ENCODE measurements at regions not wholly inside any gene's neighbourhood (a gene's known extent, or its start where the extent isn't known, plus 50 kb on each side); places are given as distances from the start of the nearest gene placed in this dataset.

GRCh38 chr6:44661221-44662008, 273.9 kb downstream of the CDC5L start:
- DNase-seq (ENCODE audit: low read depth): no peak

GRCh38 chr6:44662461-44663121, 275.1 kb downstream of the CDC5L start:
- DNase-seq (ENCODE audit: low read depth): no peak

GRCh38 chr6:44663860-44664634, 276.5 kb downstream of the CDC5L start:
- DNase-seq (ENCODE audit: low read depth): no peak

GRCh38 chr6:44664716-44665115, 277.2 kb downstream of the CDC5L start:
- DNase-seq (ENCODE audit: low read depth): no peak

GRCh38 chr6:44665143-44665542, 277.6 kb downstream of the CDC5L start:
- no peak for DNase-seq (ENCODE audit: low read depth)

GRCh38 chr6:44665683-44666082, 278.2 kb downstream of the CDC5L start:
- no peak for DNase-seq (ENCODE audit: low read depth)

- no peak for DNase-seq (ENCODE audit: low read depth)
These were observed 278.8 kb downstream of the CDC5L start for GRCh38 chr6:44666324-44666723.

GRCh38 chr6:44667226-44667625, 279.7 kb downstream of the CDC5L start:
- no peak for DNase-seq (ENCODE audit: low read depth)

GRCh38 chr6:44667668-44668390, 280.3 kb downstream of the CDC5L start:
- no peak for DNase-seq (ENCODE audit: low read depth)

- DNase-seq (ENCODE audit: low read depth): no peak
These were observed 281.0 kb downstream of the CDC5L start for GRCh38 chr6:44668391-44668930.

- no peak for DNase-seq (ENCODE audit: low read depth)
These were observed 281.7 kb downstream of the CDC5L start for GRCh38 chr6:44668976-44669934.

- DNase-seq (ENCODE audit: low read depth): no peak
These were observed 282.6 kb downstream of the CDC5L start for GRCh38 chr6:44670146-44670545.

- DNase-seq (ENCODE audit: low read depth): no peak
These were observed 283.8 kb downstream of the CDC5L start for GRCh38 chr6:44671333-44671732.

- no peak for DNase-seq (ENCODE audit: low read depth)
These were observed 284.6 kb downstream of the CDC5L start for GRCh38 chr6:44672086-44672485.

GRCh38 chr6:44672841-44673240, 285.3 kb downstream of the CDC5L start:
- DNase-seq (ENCODE audit: low read depth): no peak

- no peak for DNase-seq (ENCODE audit: low read depth)
These were observed 287.0 kb downstream of the CDC5L start for GRCh38 chr6:44674226-44675155.

- no peak for DNase-seq (ENCODE audit: low read depth)
These were observed 287.9 kb downstream of the CDC5L start for GRCh38 chr6:44675449-44675848.

- no peak for DNase-seq (ENCODE audit: low read depth)
These were observed 288.8 kb downstream of the CDC5L start for GRCh38 chr6:44676246-44676790.

- DNase-seq (ENCODE audit: low read depth): no peak
These were observed 289.4 kb downstream of the CDC5L start for GRCh38 chr6:44676826-44677433.

Measured in activated T-helper 9 cell treated with anti-CD3 and anti-CD28 coated beads, Interleukin-2, amount 50 U/mL, for 16 hours (primary cell).